Left lung (tissue), 4 donors: ENCODE measurements at regions not wholly inside any gene's neighbourhood (a gene's known extent, or its start where the extent isn't known, plus 50 kb on each side); places are given as distances from the start of the nearest gene placed in this dataset.

Experiments
- ATAC-seq: fragments of 200-7000 bp; cut with Tn5 transposase; one replicate; pipeline ENCODE4 v1.9.1; 2020; ENCODE audit warnings: moderate library complexity
- DNase-seq, 4 donors: peaks; one replicate each; pipeline ENCODE4 v3.0.0-alpha.2; 2013 to 2020
- H3K27ac ChIP-seq, 2 donors: fragments of 200-600 bp; sonication (generic) in 1 of 2; one replicate each; pipeline versions ENCODE4 v1.5.0 to v1.8.0; 2020 to 2021
- H3K27me3 ChIP-seq, 2 donors: fragments of 200-600 bp; sonication (generic) in 1 of 2; one replicate each; pipeline versions ENCODE4 v1.5.0 to v1.8.0; 2020 to 2021
- H3K36me3 ChIP-seq, 2 donors: fragments of 200-600 bp; sonication (generic) in 1 of 2; one replicate each; pipeline versions ENCODE4 v1.5.0 to v1.8.0; 2020 to 2021
- H3K4me1 ChIP-seq, 2 donors: fragments of 200-600 bp; one replicate each; pipeline ENCODE4 v1.8.0; 2021
- H3K4me3 ChIP-seq, 2 donors: fragments of 200-600 bp; sonication (generic) in 1 of 2; one replicate each; pipeline versions ENCODE4 v1.5.0 to v1.8.0; 2020 to 2021; ENCODE audit warnings: mild to moderate bottlenecking in 1 of 2
- H3K9me3 ChIP-seq, 2 donors: fragments of 200-600 bp; sonication (generic) in 1 of 2; one replicate each; pipeline versions ENCODE4 v1.5.0 to v1.8.0; 2020 to 2021
- intact Hi-C, 2 donors: fragments of 100-400 bp; cut with DNase I; formaldehyde crosslinking; loops; one replicate each; pipeline versions ENCODE4 v1.11.2 to v1.14.2; 2022
- TF ChIP-seq, protein P1 (sequence below), 2 donors: fragments of 200-600 bp; sonication (generic) in 1 of 2; IDR thresholded peaks; one replicate each; pipeline versions ENCODE4 v1.5.0 to v1.8.0; 2021; ENCODE audit warnings: antibody characterized with exemption in 2 of 2
- donor health status: DM: no; HTN: yes; CAD: no.
- donor health status: DM: no; HTN: no; CAD: no.

DNA sequence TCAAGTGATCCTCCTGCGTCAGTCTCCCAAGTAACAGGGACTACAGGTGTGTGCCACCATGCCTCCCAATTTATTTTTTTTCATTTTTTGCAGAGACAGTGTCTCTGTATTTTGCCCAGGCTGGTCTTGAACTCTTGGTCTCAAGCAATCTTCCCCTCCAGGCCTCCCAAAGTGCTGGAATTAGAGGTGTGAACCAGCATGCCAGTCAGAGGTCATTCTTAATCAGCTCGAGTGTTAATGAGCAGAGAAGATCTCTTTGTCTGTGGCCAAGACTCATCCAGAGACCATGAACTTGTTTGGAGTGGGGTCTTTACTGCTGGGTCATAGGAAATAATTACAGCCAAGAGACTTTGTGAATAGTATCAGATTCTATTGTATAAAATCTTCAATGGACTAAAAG lies 99.2 kb upstream of the AP1S2 start:
- H3K9me3 ChIP-seq: no peaks in the 10 kb centered on the region
- no peak for ATAC-seq
- intact Hi-C loops: no loop called here

DNA sequence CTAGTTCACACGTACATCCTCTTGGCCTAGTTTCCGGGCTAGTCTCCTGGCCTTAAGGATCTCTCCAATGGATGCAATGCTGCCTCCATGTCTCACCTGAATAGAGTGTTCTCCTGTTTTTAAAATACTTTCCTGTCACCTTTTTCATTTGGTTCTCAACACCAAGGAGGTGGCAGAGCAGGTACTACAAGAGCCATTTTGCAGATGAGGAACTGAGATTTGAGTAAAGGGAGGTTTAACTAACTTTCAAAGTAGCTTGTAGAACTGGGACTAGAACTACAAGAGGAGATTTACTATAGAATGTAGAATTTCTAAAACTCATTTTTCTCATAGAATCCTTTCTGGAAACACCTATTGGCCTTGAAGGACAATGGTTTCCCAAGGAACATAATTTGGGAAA lies 97.6 kb upstream of the AP1S2 start:
- Histone ChIP-seq H3K36me3 (no peaks in the 10 kb centered on the region), H3K9me3 (no peaks in the 10 kb centered on the region), H3K4me3 (no peak overlapping the region), H3K27ac (no peak overlapping the region), H3K27me3 (no peaks in the 10 kb centered on the region), H3K4me1 (no peaks in the 10 kb centered on the region)
- TF ChIP-seq, protein P1, sequence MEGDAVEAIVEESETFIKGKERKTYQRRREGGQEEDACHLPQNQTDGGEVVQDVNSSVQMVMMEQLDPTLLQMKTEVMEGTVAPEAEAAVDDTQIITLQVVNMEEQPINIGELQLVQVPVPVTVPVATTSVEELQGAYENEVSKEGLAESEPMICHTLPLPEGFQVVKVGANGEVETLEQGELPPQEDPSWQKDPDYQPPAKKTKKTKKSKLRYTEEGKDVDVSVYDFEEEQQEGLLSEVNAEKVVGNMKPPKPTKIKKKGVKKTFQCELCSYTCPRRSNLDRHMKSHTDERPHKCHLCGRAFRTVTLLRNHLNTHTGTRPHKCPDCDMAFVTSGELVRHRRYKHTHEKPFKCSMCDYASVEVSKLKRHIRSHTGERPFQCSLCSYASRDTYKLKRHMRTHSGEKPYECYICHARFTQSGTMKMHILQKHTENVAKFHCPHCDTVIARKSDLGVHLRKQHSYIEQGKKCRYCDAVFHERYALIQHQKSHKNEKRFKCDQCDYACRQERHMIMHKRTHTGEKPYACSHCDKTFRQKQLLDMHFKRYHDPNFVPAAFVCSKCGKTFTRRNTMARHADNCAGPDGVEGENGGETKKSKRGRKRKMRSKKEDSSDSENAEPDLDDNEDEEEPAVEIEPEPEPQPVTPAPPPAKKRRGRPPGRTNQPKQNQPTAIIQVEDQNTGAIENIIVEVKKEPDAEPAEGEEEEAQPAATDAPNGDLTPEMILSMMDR (IDR thresholded peaks at IDR 0.05): no peak
- intact Hi-C loops: no loop called here
- DNase-seq (no peak), ATAC-seq (no peak)

More for the DNA sequence above, 99.2 kb upstream of the AP1S2 start:
- TF ChIP-seq, protein P1 (IDR thresholded peaks at IDR 0.05): no peak
- no peaks in the 10 kb centered on the region for H3K36me3 ChIP-seq
- DNase-seq: no peak
- no peaks in the 10 kb centered on the region for H3K27me3 ChIP-seq
- no peak overlapping the region for H3K4me3 ChIP-seq
- no peaks in the 10 kb centered on the region for H3K4me1 ChIP-seq
- no peak overlapping the region for H3K27ac ChIP-seq

DNA sequence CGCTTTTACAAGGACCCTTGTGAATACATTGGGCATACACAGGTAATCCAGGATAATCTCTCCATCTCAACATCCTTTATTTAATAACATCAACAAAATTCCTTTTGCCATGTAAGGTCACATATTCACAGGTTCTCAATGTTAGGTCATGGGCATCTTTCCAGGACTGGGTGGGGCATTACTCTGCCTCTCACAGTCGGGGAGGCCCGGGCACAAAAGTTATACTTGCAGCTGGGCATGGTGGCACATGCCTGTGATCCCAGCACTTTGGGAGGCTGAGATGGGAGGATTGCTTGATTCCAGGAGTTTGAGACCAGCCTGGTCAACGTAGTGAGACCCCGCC lies 93.7 kb upstream of the AP1S2 start:
- intact Hi-C loops: no loop called here
- Histone ChIP-seq H3K27me3 (no peaks in the 10 kb centered on the region), H3K9me3 (no peaks in the 10 kb centered on the region), H3K36me3 (no peaks in the 10 kb centered on the region), H3K4me3 (no peak overlapping the region), H3K27ac (no peak overlapping the region), H3K4me1 (no peaks in the 10 kb centered on the region)
- ATAC-seq (no peak), DNase-seq (no peak)
- TF ChIP-seq, protein P1 (IDR thresholded peaks at IDR 0.05): no peak

DNA sequence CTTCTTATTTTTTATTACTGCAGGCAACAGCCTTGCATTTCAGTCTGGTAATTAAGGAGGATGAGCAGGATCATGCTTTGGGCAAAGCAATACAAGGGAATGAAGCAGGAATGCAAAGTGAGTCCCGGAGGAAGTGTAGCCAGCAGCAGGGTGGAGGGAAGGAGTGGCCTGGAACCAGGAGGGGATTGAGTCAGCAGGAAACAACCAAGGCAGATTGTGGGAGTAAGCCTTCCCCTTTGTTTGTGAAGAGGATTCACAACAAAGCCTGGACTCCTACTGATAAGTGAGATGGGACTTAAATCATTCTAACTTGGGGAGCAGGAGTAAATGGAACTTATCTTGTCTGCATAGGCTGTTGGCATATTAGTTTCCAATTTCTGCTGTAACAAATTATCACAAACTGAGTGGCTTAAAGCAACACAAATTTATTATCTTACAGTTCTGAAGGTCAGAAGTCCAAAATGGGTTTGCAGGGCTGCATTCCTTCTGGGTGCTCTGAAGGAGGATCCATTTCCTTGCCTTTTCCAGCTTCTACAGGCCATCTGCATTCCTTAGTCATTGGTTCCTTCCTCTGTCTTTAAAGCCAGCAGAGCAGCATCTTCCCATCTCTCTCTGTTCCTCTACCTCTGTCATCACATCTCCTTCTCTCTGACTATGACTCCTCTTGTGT lies 93.2 kb upstream of the AP1S2 start:
- H3K27ac ChIP-seq: no peak overlapping the region
- no peaks in the 10 kb centered on the region for H3K36me3 ChIP-seq
- TF ChIP-seq, protein P1 (IDR thresholded peaks at IDR 0.05): no peak
- intact Hi-C loops: no loop called here
- ATAC-seq (peak; percentile 47), DNase-seq (no peak)
- H3K4me3 ChIP-seq: no peak overlapping the region
- H3K9me3 ChIP-seq: no peaks in the 10 kb centered on the region
- no peaks in the 10 kb centered on the region for H3K4me1 ChIP-seq
- H3K27me3 ChIP-seq: no peaks in the 10 kb centered on the region

DNA sequence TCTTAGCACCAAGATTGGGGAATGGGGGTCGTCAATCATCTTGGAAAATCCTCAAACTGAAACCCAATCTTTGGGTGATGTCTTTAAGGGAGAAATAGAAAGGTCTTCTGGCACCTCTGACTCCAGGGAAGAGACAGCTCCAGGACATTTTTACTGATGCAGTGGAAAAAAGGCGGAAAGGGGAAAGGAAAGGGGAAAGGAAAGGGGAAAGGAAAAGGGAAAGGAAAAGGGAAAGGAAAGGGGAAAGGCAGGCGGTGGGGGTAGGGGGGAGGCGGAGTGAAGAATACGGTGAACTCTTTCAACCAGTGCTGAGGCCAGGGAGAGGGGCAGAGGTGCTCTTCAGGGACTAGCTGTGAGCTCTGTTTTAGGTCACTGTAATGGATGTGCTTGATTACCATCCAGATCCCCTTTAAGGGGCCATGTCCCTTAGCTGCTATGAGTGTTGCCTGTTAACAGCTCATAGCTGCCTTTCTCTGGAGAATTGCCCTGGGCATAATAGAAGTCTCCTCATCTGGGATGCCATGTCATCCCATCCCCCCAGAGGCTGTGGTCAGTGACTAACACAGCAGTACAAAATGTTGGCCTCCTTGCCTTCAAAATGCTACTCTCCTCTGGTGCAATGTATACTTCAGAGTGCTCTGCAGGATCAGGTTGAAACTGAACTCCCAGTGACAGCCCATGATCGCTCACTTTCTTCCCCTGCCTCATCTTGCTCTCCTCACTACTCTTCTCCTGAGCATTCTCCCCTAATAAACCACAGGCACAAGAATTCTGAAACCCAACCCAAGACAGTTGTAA lies 92.4 kb upstream of the AP1S2 start:
- no peak for DNase-seq

More for the DNA sequence above, 92.4 kb upstream of the AP1S2 start:
- Histone ChIP-seq H3K27me3 (no peaks in the 10 kb centered on the region), H3K4me3 (no peak overlapping the region), H3K9me3 (no peaks in the 10 kb centered on the region), H3K36me3 (no peaks in the 10 kb centered on the region), H3K27ac (no peak overlapping the region), H3K4me1 (no peaks in the 10 kb centered on the region)
- intact Hi-C loops: no loop called here
- ATAC-seq: no peak
- TF ChIP-seq, protein P1 (IDR thresholded peaks at IDR 0.05): no peak
